ENCODE measurements at regions not wholly inside any gene's neighbourhood (a gene's known extent, or its start where the extent isn't known, plus 50 kb on each side); places are given as distances from the start of the nearest gene placed in this dataset.

DNA sequence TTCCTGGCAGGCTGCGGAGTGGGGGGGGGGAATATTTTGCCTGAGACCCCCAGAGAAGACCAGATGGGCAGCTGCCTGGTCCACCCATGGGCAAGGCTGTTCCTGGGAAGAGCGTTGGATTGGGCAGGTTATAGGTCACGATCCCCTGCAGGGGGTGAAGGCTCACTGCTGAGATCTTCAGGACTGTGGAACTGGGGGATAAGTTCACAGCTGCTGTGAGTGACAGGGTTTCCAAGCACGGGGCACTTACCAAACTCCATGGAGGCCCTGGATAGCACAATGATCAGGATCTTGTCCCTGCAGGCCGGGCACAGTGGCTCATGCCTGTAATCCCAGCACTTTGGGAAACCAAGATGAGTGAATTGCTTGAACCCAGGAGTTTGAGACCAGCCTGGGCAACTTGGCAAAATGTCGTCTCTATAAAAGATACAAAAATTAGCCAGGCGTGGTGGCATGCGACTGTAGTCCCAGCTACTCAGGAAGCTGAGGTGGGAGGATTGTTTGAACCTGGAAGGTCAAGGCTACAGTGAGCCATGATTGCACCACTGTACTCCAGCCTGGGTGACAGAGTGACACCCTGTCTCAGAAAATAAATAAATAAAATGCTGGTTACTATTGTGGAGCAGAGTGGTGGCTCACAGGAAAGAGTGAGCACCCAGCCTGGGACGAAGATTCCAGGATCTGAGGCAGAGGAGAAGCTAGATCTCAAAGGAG, 68.0 kb upstream of the HELT start:
- no peak overlapping the region for H3K27ac ChIP-seq
- H3K9me2 ChIP-seq (replicated peaks; ENCODE audit: insufficient read depth) = no peaks in the 10 kb centered on the region
- H4K20me1 ChIP-seq (ENCODE audit: insufficient read depth, poor library complexity, severe bottlenecking) = no peaks in the 10 kb centered on the region
- H3K79me2 ChIP-seq = no peaks in the 10 kb centered on the region
- no peak overlapping the region for H2AFZ ChIP-seq
- H3K9me3 ChIP-seq (ENCODE audit: low read depth) = no peaks in the 10 kb centered on the region
- H3K4me1 ChIP-seq (ENCODE audit: insufficient read depth) = no peaks in the 10 kb centered on the region
- no peak overlapping the region for H3K4me2 ChIP-seq
- no peak for DNase-seq (ENCODE audit: low spot score)
- H3K36me3 ChIP-seq (replicated peaks; ENCODE audit: insufficient read depth, low read depth) = no peaks in the 10 kb centered on the region
- no peak overlapping the region for H3K4me3 ChIP-seq
- TF ChIP-seq EZH2phosphoT487 (IDR thresholded peaks at IDR 0.05; ENCODE audit: low read depth, severe bottlenecking, unreplicated experiment) (no peak), EZH2 (IDR thresholded peaks at IDR 0.05; ENCODE audit: borderline replicate concordance) (no peak)
- TF ChIP-seq, protein P1, sequence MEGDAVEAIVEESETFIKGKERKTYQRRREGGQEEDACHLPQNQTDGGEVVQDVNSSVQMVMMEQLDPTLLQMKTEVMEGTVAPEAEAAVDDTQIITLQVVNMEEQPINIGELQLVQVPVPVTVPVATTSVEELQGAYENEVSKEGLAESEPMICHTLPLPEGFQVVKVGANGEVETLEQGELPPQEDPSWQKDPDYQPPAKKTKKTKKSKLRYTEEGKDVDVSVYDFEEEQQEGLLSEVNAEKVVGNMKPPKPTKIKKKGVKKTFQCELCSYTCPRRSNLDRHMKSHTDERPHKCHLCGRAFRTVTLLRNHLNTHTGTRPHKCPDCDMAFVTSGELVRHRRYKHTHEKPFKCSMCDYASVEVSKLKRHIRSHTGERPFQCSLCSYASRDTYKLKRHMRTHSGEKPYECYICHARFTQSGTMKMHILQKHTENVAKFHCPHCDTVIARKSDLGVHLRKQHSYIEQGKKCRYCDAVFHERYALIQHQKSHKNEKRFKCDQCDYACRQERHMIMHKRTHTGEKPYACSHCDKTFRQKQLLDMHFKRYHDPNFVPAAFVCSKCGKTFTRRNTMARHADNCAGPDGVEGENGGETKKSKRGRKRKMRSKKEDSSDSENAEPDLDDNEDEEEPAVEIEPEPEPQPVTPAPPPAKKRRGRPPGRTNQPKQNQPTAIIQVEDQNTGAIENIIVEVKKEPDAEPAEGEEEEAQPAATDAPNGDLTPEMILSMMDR (IDR thresholded peaks at IDR 0.05; ENCODE audit: poor library complexity) = no peak
- WGBS (ENCODE audit: low lambda C conversion rate, missing lambda C conversion rate) = 91% methylated on average over 9 of the region's 9 CpGs
- H3K27me3 ChIP-seq = no peaks in the 10 kb centered on the region

DNA sequence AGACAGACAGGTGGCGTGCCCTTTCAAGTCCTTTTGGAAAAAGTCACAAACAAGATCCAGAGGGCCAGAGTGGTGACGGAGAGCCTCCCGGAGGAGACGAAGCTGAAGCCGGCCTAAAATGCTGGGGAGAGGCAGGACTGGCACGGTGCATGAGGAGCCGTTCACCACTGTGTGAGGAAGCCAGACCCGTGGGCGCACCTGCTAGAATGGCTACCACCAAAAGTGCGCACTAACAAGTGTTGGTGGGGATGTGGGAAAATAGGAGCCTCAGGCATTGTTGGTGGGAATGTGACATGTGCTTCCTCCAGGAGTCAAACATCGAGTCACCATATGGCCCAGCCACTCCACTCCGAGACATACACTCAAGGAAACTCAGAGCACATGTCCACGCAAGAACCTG, 67.4 kb upstream of the HELT start:
- WGBS (ENCODE audit: low lambda C conversion rate, missing lambda C conversion rate) = 89% methylated on average over 13 of the region's 13 CpGs
- no peak for DNase-seq (ENCODE audit: low spot score)

DNA sequence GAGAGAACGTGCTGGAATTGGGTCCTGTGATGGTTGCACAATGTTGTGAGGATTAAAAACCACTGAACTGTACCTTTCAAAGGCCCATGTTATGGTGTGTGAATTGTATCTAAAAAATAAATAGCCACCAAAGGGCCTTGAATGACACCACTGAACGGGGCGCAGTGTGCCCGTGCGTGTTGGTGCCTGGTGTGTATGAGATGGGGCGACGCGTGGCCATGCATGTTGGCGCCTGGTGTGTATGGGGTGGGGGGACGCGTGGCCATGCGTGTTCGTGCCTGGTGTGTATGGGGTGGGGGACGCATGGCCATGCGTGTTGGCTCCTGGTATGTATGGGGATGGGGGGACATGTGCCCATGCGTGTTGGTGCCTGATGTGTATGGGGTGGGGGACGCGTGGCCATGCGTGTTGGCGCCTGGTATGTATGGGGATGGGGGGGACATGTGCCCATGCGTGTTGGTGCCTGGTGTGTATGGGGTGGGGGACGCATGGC, 66.6 kb upstream of the HELT start:
- 94% methylated on average over 13 of the region's 22 CpGs for WGBS (ENCODE audit: low lambda C conversion rate, missing lambda C conversion rate)
- H3K9me2 ChIP-seq (replicated peaks; ENCODE audit: insufficient read depth) = no peaks in the 10 kb centered on the region
- no peaks in the 10 kb centered on the region for H4K20me1 ChIP-seq (ENCODE audit: insufficient read depth, poor library complexity, severe bottlenecking)
- DNase-seq (ENCODE audit: low spot score) = no peak
- H2AFZ ChIP-seq = no peak overlapping the region
- H3K36me3 ChIP-seq (replicated peaks; ENCODE audit: insufficient read depth, low read depth) = no peaks in the 10 kb centered on the region
- no peaks in the 10 kb centered on the region for H3K79me2 ChIP-seq
- TF ChIP-seq EZH2 (IDR thresholded peaks at IDR 0.05; ENCODE audit: borderline replicate concordance) = no peak
- H3K4me2 ChIP-seq = no peak overlapping the region
- H3K9me3 ChIP-seq (ENCODE audit: low read depth) = no peaks in the 10 kb centered on the region
- H3K4me3 ChIP-seq = no peak overlapping the region
- no peaks in the 10 kb centered on the region for H3K4me1 ChIP-seq (ENCODE audit: insufficient read depth)
- no peak overlapping the region for H3K27ac ChIP-seq
- H3K27me3 ChIP-seq = no peaks in the 10 kb centered on the region

More for the DNA sequence above, 67.4 kb upstream of the HELT start:
- H3K9me3 ChIP-seq (ENCODE audit: low read depth) = no peaks in the 10 kb centered on the region
- TF ChIP-seq, protein P1 (IDR thresholded peaks at IDR 0.05; ENCODE audit: poor library complexity) = no peak
- no peak for TF ChIP-seq EZH2phosphoT487 (IDR thresholded peaks at IDR 0.05; ENCODE audit: low read depth, severe bottlenecking, unreplicated experiment)
- TF ChIP-seq EZH2 (IDR thresholded peaks at IDR 0.05; ENCODE audit: borderline replicate concordance) = no peak
- H2AFZ ChIP-seq = no peak overlapping the region
- H3K9me2 ChIP-seq (replicated peaks; ENCODE audit: insufficient read depth) = no peaks in the 10 kb centered on the region
- H3K4me1 ChIP-seq (ENCODE audit: insufficient read depth) = no peaks in the 10 kb centered on the region
- no peaks in the 10 kb centered on the region for H3K36me3 ChIP-seq (replicated peaks; ENCODE audit: insufficient read depth, low read depth)
- no peaks in the 10 kb centered on the region for H3K27me3 ChIP-seq
- H3K27ac ChIP-seq = no peak overlapping the region
- no peaks in the 10 kb centered on the region for H4K20me1 ChIP-seq (ENCODE audit: insufficient read depth, poor library complexity, severe bottlenecking)
- no peak overlapping the region for H3K4me3 ChIP-seq
- H3K79me2 ChIP-seq = no peaks in the 10 kb centered on the region
- H3K4me2 ChIP-seq = no peak overlapping the region

DNA sequence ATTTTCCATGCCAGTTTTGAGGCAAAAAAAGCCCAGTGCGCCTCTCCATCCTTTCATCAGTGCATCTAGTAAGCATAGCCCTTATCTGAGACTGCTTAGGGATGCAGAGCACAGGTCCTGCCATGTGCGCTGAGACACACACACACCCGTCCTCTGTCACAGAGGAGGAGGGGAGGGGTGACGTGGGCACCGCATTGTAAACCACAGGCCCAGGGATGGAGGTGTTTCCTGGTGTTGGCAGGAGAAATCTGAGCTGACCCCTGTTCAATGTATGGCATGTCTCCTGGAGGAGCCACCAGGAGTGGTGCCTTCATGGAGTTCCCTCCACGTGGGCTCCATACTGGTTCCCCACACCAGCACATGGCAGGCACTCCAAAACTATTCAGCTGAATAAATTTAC, 65.8 kb upstream of the HELT start:
- Histone ChIP-seq H3K4me3 (no peak overlapping the region), H3K27ac (no peak overlapping the region), H3K9me2 (replicated peaks; ENCODE audit: insufficient read depth) (no peaks in the 10 kb centered on the region), H3K4me2 (no peak overlapping the region), H3K79me2 (no peaks in the 10 kb centered on the region), H4K20me1 (ENCODE audit: insufficient read depth, poor library complexity, severe bottlenecking) (no peaks in the 10 kb centered on the region), H2AFZ (no peak overlapping the region), H3K9me3 (ENCODE audit: low read depth) (no peaks in the 10 kb centered on the region), H3K36me3 (replicated peaks; ENCODE audit: insufficient read depth, low read depth) (no peaks in the 10 kb centered on the region), H3K4me1 (ENCODE audit: insufficient read depth) (no peaks in the 10 kb centered on the region), H3K27me3 (no peaks in the 10 kb centered on the region)
- 86% methylated on average over 6 of the region's 6 CpGs for WGBS (ENCODE audit: low lambda C conversion rate, missing lambda C conversion rate)
- TF ChIP-seq EZH2phosphoT487 (IDR thresholded peaks at IDR 0.05; ENCODE audit: low read depth, severe bottlenecking, unreplicated experiment) (no peak), EZH2 (IDR thresholded peaks at IDR 0.05; ENCODE audit: borderline replicate concordance) (no peak)
- TF ChIP-seq, protein P1 (IDR thresholded peaks at IDR 0.05; ENCODE audit: poor library complexity) = no peak
- no peak for DNase-seq (ENCODE audit: low spot score)
